B cell (primary cell): ENCODE measurements at regions not wholly inside any gene's neighbourhood (a gene's known extent, or its start where the extent isn't known, plus 50 kb on each side); places are given as distances from the start of the nearest gene placed in this dataset.

Source experiments
- ATAC-seq: fragments of 200-7000 bp; cut with Tn5 transposase; one replicate; pipeline ENCODE4 v1.10.0; 2021; ENCODE audit warnings: low read depth, mild to moderate bottlenecking, moderate number of reproducible peaks, moderate library complexity
- CTCF ChIA-PET: fragments of 350-600 bp; sonication (Branson Sonifier 250); formaldehyde crosslinking; loops from one replicate; lab custom pipeline; 2021; ENCODE audit warnings: antibody characterized with exemption, inconsistent platforms; lab: Charles Lee
- POLR2A ChIA-PET: fragments of 350-600 bp; sonication (Branson Sonifier 250); formaldehyde crosslinking; loops from one replicate; lab custom pipeline; 2021; ENCODE audit warnings: antibody characterized with exemption; lab: Charles Lee
- DNase-seq: peaks from one replicate; pipeline ENCODE4 v3.0.0; 2013
- H2AFZ ChIP-seq: 2 replicates; pipeline ENCODE4 v1.6.1; 2012; ENCODE audit warnings: mild to moderate bottlenecking, low read depth, low read length; ENCODE audit not compliant: insufficient read depth, poor library complexity, severe bottlenecking
- H3K27ac ChIP-seq, 2 donors: 1 replicate in 1 of 2; 2 replicates in 1 of 2; pipeline ENCODE4 v1.5.1; 2012 to 2013; ENCODE audit warnings: low read length in 2 of 2, mild to moderate bottlenecking in 2 of 2, moderate library complexity in 1 of 2
- H3K27me3 ChIP-seq, 4 experiments: fragments of 200-600 bp in 1 of 4; sonication (generic) in 1 of 4; replicated peaks in 1 of 4; 1 replicate in 2 of 4; 2 replicates in 2 of 4; pipeline versions ENCODE4 v1.6.1 to v1.7.0; 2013 to 2016; ENCODE audit warnings: low read length in 3 of 4, mild to moderate bottlenecking in 2 of 4, mixed read lengths in 1 of 4, moderate library complexity in 1 of 4; ENCODE audit not compliant: insufficient read depth in 4 of 4, control insufficient read depth in 3 of 4; ENCODE audit errors: control extremely low read depth in 1 of 4
- H3K36me3 ChIP-seq, 2 experiments: replicated peaks in 1 of 2; 1 replicate in 1 of 2; 2 replicates in 1 of 2; pipeline versions ENCODE4 v1.6.1 to v1.7.1; 2013; ENCODE audit warnings: low read length in 1 of 2; ENCODE audit not compliant: insufficient read depth in 2 of 2, control insufficient read depth in 1 of 2; ENCODE audit errors: control extremely low read depth in 1 of 2, extremely low read depth in 1 of 2
- H3K4me1 ChIP-seq, 2 donors: fragments of 200-600 bp in 1 of 2; sonication (generic) in 1 of 2; 1 replicate in 1 of 2; 2 replicates in 1 of 2; pipeline versions ENCODE4 v1.5.1 to v1.6.1; 2013 to 2017; ENCODE audit warnings: low read length in 2 of 2; ENCODE audit not compliant: control insufficient read depth in 2 of 2, insufficient read depth in 2 of 2
- H3K4me2 ChIP-seq: replicated peaks from 2 replicates; pipeline ENCODE3; 2012; ENCODE audit warnings: mild to moderate bottlenecking, low read depth, low read length; ENCODE audit not compliant: poor library complexity, severe bottlenecking
- H3K4me3 ChIP-seq, 5 experiments: fragments of 200-600 bp in 1 of 5; sonication (generic) in 1 of 5; 1 replicate in 3 of 5; 2 replicates in 2 of 5; pipeline versions ENCODE4 v1.5.1 to v1.7.0; 2011 to 2016; ENCODE audit warnings: low read length in 4 of 5, mild to moderate bottlenecking in 4 of 5, low read depth in 2 of 5, control low read depth in 1 of 5, moderate library complexity in 1 of 5; ENCODE audit not compliant: insufficient read depth in 1 of 5; ENCODE audit errors: control extremely low read depth in 1 of 5, extremely low read depth in 1 of 5
- H3K79me2 ChIP-seq: fragments of 200-600 bp; sonication (generic); one replicate; pipeline ENCODE4 v1.6.0; 2016; ENCODE audit warnings: low read length; ENCODE audit not compliant: control insufficient read depth, insufficient read depth
- H3K9ac ChIP-seq: fragments of 200-600 bp; sonication (generic); 2 replicates; pipeline ENCODE4 v1.6.1; 2017; ENCODE audit warnings: mild to moderate bottlenecking, low read length, moderate library complexity
- H3K9me3 ChIP-seq, 3 donors: one replicate each; pipeline versions ENCODE4 v1.6.1 to v1.7.1; 2013; ENCODE audit warnings: low read length in 2 of 3; ENCODE audit not compliant: control insufficient read depth in 2 of 3, insufficient read depth in 1 of 3; ENCODE audit errors: control extremely low read depth in 1 of 3
- H4K20me1 ChIP-seq: 2 replicates; pipeline ENCODE4 v1.6.0; 2012; ENCODE audit warnings: mild to moderate bottlenecking, low read length; ENCODE audit not compliant: insufficient read depth, control insufficient read depth, poor library complexity, severe bottlenecking
- H3K27ac Mint-ChIP-seq: one replicate; pipeline ENCODE4 v1.8.0; 2021; ENCODE audit warnings: mixed read lengths
- H3K27me3 Mint-ChIP-seq: one replicate; pipeline ENCODE4 v1.8.0; 2021; ENCODE audit warnings: mixed read lengths
- H3K4me1 Mint-ChIP-seq: one replicate; pipeline ENCODE4 v1.8.0; 2021; ENCODE audit warnings: mixed read lengths
- H3K4me3 Mint-ChIP-seq: one replicate; pipeline ENCODE4 v1.8.0; 2021; ENCODE audit warnings: mixed read lengths
- H3K9me3 Mint-ChIP-seq: one replicate; pipeline ENCODE4 v1.8.0; 2022; ENCODE audit warnings: mixed read lengths; ENCODE audit not compliant: insufficient read depth
- EZH2 ChIP-seq: IDR thresholded peaks from 2 replicates; pipeline ENCODE4 v1.6.1; 2012; ENCODE audit warnings: borderline replicate concordance, low read depth, mild to moderate bottlenecking, moderate library complexity, low read length; ENCODE audit not compliant: insufficient read depth, poor library complexity, severe bottlenecking
- WGBS: methylation state at CpG from one replicate; pipeline ENCODE4 v1.1.5; 2013; ENCODE audit warnings: missing lambda C conversion rate; ENCODE audit not compliant: insufficient coverage; 5-methylcytosine and 5-hydroxymethylcytosine counted together
- intact Hi-C: fragments of 100-400 bp; cut with micrococcal nuclease; formaldehyde crosslinking; loops from one replicate; pipeline ENCODE4 v1.10.0; 2022
- TF ChIP-seq, protein P1 (sequence below): fragments of 200-600 bp; IDR thresholded peaks from one replicate; pipeline ENCODE4 v1.8.0; 2022; ENCODE audit warnings: antibody characterized with exemption, mild to moderate bottlenecking

DNA sequence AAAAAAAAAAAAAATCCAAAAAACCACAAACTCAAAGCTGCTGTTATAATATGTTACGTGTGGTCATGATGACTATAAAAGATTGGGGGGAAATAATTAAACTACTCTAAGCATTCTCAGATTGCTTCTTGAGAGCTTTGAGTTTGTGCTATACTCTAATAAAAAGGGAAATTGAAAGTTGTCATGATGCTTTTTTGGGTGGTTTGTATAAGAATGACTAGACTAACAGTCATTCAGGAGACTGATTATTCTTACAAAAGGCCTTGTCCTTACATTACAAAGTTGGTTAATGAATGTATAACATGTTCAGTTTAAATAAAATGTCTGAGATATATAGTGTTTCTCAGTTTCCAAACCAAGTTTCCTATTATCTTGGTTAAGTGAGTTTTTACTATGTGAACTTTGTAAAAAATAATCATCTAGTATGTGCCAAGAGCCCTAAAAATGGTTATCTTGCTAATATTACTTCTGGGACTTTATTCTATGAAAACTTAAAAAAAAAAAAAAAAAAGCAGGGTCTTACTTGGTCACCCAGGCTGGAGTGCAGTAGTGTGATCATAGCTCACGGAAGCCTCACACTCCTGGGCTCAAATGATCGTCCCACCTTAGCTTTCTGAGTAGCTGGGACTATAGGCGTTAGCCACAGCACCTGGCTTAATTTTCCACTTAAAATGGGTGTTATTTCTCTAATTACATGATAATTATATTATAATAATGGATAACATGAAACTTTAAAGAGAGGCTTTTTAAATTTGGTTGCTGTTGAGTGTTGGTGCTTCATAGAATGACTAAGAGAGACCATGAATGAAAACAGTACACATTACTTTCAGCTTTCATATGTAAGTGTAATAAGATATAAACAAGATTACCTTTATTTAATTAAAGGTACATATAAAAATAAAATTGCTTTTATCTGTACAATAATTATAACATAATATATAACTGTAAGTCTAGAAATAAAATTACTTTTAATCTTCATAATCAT lies 459.6 kb upstream of the RGS6 start:
- no peak overlapping the region for H3K4me2 ChIP-seq
- WGBS = 90% methylated on average over 2 of the region's 4 CpGs
- peaks cover 69% of the 10 kb centered on the region for H3K79me2 ChIP-seq
- H3K4me1 Mint-ChIP-seq = peaks cover 37% of the 10 kb centered on the region
- no peaks in the 10 kb centered on the region for H3K27me3 ChIP-seq
- no peaks in the 10 kb centered on the region for H3K9me3 ChIP-seq
- no peak overlapping the region for H3K4me3 ChIP-seq
- ChIA-PET CTCF (interaction anchor here (0.6 to 1.3 kb wide), 4 partner anchors 149 to 1335 kb away, joined by 3 to 6 read pairs (median 3); no protein-coding TSS in a partner anchor), POLR2A (no interaction called here)
- TF ChIP-seq EZH2 = no peak
- TF ChIP-seq, protein P1, sequence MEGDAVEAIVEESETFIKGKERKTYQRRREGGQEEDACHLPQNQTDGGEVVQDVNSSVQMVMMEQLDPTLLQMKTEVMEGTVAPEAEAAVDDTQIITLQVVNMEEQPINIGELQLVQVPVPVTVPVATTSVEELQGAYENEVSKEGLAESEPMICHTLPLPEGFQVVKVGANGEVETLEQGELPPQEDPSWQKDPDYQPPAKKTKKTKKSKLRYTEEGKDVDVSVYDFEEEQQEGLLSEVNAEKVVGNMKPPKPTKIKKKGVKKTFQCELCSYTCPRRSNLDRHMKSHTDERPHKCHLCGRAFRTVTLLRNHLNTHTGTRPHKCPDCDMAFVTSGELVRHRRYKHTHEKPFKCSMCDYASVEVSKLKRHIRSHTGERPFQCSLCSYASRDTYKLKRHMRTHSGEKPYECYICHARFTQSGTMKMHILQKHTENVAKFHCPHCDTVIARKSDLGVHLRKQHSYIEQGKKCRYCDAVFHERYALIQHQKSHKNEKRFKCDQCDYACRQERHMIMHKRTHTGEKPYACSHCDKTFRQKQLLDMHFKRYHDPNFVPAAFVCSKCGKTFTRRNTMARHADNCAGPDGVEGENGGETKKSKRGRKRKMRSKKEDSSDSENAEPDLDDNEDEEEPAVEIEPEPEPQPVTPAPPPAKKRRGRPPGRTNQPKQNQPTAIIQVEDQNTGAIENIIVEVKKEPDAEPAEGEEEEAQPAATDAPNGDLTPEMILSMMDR = no peak
- DNase-seq = no peak
- intact Hi-C loops = no loop called here
- no peak overlapping the region for H3K27ac Mint-ChIP-seq
- H3K27me3 Mint-ChIP-seq = no peaks in the 10 kb centered on the region
- H3K36me3 ChIP-seq = no peaks in the 10 kb centered on the region
- ATAC-seq = no peak
- no peak overlapping the region for H2AFZ ChIP-seq
- no peak overlapping the region for H3K27ac ChIP-seq
- H3K9me3 Mint-ChIP-seq = peaks cover 5% of the 10 kb centered on the region
- peaks cover 0 to 1% of the 10 kb centered on the region in 2 donors for H3K4me1 ChIP-seq
- no peak overlapping the region for H3K9ac ChIP-seq
- H3K4me3 Mint-ChIP-seq = no peak overlapping the region
- peaks cover 48% of the 10 kb centered on the region for H4K20me1 ChIP-seq

DNA sequence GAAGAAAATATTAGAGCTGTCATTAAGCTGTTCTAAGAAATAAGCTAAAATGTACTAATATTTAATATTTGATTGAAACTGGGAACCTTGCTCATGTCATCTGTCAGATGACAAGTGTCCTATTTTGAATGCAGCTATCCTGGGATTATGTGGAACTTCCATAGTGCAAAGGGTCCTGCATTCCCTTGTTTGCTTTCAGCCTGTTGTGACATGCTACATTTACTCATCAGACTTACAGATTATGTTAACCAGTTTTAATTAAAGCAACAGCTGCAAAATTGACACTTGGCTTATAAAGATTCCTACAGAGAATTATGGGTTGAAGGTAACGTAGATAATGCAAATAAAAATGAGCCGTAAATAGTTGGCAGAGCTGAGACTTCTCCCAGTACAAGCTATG lies 458.4 kb upstream of the RGS6 start:
- POLR2A ChIA-PET = no interaction called here
- H3K9me3 ChIP-seq = no peaks in the 10 kb centered on the region
- H3K4me3 Mint-ChIP-seq = no peak overlapping the region
- WGBS = no CpG with 5 or more reads among the region's 2 CpGs
- no peak overlapping the region for H3K9ac ChIP-seq
- H3K79me2 ChIP-seq = peaks cover 63% of the 10 kb centered on the region
- no peaks in the 10 kb centered on the region for H3K27me3 Mint-ChIP-seq
- TF ChIP-seq EZH2 = no peak
- TF ChIP-seq, protein P1 = no peak
- H3K4me2 ChIP-seq = no peak overlapping the region
- peaks cover 44% of the 10 kb centered on the region for H3K4me1 Mint-ChIP-seq
- no peak overlapping the region for H3K4me3 ChIP-seq
- H3K27me3 ChIP-seq = no peaks in the 10 kb centered on the region
- no peak overlapping the region for H2AFZ ChIP-seq
- no peaks in the 10 kb centered on the region for H3K36me3 ChIP-seq
- no peak overlapping the region for H3K27ac ChIP-seq
- CTCF ChIA-PET = no interaction called here
- intact Hi-C loops = no loop called here
- peaks cover 43% of the 10 kb centered on the region for H4K20me1 ChIP-seq
- DNase-seq = no peak
- H3K9me3 Mint-ChIP-seq = no peaks in the 10 kb centered on the region
- no peak for ATAC-seq
- H3K27ac Mint-ChIP-seq = no peak overlapping the region
- H3K4me1 ChIP-seq = peaks cover 4 to 11% of the 10 kb centered on the region in 2 donors
